Keratinocyte (primary cell): ENCODE measurements at regions not wholly inside any gene's neighbourhood (a gene's known extent, or its start where the extent isn't known, plus 50 kb on each side); places are given as distances from the start of the nearest gene placed in this dataset.

Source experiments
- CTCF ChIP-seq, 3 experiments: IDR thresholded peaks in 1 of 3; conservative IDR thresholded peaks in 1 of 3; optimal IDR thresholded peaks in 1 of 3; 2 replicates in 2 of 3; 3 replicates in 1 of 3; pipeline versions ENCODE3 to v1.5.1; 2011; ENCODE audit warnings: low read length in 3 of 3, mild to moderate bottlenecking in 3 of 3, moderate library complexity in 2 of 3, control low read depth in 1 of 3, inconsistent platforms in 1 of 3; ENCODE audit not compliant: insufficient read depth in 2 of 3; ENCODE audit errors: extremely low read depth in 1 of 3
- EZH2 ChIP-seq: IDR thresholded peaks from one replicate; pipeline ENCODE4 v1.6.1; 2012; ENCODE audit warnings: inconsistent platforms, mild to moderate bottlenecking, low read length, moderate library complexity

- TF ChIP-seq CTCF (optimal IDR thresholded peaks at IDR 0.05 in 1 of 3, IDR thresholded peaks at IDR 0.05 in 1 of 3, conservative IDR thresholded peaks at IDR 0.05 in 1 of 3; ENCODE audit: extremely low read depth in 1 of 3, insufficient read depth in 2 of 3, low read length in 3 of 3) (no peak), EZH2 (no peak)
Observed at GRCh38 chr3:154778057-154778456, 302.1 kb upstream of the MME start.
